ENCODE measurements at regions not wholly inside any gene's neighbourhood (a gene's known extent, or its start where the extent isn't known, plus 50 kb on each side); places are given as distances from the start of the nearest gene placed in this dataset.

DNA sequence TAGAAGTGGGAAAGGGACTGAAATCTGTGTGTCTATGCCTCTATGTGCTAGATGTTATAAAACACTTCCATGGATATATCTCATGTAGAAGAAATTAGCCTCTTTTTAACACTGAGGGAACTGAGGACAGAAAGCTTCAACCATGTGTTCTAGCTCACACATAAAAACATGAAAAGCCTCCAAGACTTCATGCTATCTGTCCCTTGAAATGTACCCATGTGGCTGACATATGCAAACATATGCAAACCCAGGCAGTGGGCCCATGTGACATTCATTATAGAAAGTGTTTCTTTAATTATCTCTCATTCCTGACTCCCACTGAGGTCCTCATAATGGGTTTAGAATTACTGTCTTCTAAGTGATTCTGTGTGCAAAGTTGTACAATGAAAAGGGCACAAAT, 134.7 kb upstream of the MAF start:
- no peak for ATAC-seq
- H3K27ac Mint-ChIP-seq, result no peak overlapping the region

DNA sequence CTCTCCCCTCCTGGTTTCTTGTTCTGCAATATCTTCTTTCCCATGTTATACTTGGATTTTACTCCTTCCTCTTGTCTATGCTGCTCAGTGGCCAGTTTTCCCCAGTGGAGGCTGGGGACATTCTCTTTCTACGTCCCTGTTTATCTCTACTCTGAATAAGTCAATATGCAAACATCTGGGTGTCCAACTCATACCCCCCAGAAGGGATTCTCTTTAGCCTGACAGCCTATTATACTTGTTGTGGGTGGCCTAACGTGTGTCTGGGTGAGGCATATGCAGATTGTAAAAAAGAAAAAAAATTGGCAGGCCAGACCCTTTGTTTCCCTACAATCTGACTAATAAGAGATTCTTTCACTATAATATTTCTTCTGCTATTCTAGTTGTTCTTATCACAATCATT, 134.2 kb upstream of the MAF start:
- H3K27me3 Mint-ChIP-seq (ENCODE audit: low read depth), result 0 out of 2 replicates have a peak, but pooled peaks cover 2% of the 10 kb centered on the region
- ATAC-seq, result no peak
- TF ChIP-seq OVOL2 (CRISPR knock-in tag; IDR thresholded peaks at IDR 0.05; ENCODE audit: borderline replicate concordance) (no peak), ZNF317 (CRISPR knock-in tag; IDR thresholded peaks at IDR 0.05; ENCODE audit: borderline replicate concordance, low read depth) (no peak), ZNF219 (CRISPR knock-in tag; IDR thresholded peaks at IDR 0.05; ENCODE audit: borderline replicate concordance) (no peak), NFYB (CRISPR knock-in tag; conservative IDR thresholded peaks at IDR 0.05; ENCODE audit: low read depth) (no peak), HMGA2 (CRISPR knock-in tag; IDR thresholded peaks at IDR 0.05) (no peak), TEAD1 (CRISPR knock-in tag; IDR thresholded peaks at IDR 0.05) (no peak), RORB (CRISPR knock-in tag; IDR thresholded peaks at IDR 0.05) (no peak)
- TF ChIP-seq, protein P1, sequence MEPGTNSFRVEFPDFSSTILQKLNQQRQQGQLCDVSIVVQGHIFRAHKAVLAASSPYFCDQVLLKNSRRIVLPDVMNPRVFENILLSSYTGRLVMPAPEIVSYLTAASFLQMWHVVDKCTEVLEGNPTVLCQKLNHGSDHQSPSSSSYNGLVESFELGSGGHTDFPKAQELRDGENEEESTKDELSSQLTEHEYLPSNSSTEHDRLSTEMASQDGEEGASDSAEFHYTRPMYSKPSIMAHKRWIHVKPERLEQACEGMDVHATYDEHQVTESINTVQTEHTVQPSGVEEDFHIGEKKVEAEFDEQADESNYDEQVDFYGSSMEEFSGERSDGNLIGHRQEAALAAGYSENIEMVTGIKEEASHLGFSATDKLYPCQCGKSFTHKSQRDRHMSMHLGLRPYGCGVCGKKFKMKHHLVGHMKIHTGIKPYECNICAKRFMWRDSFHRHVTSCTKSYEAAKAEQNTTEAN (CRISPR knock-in tag; IDR thresholded peaks at IDR 0.05), result no peak
- TF ChIP-seq, protein P2, sequence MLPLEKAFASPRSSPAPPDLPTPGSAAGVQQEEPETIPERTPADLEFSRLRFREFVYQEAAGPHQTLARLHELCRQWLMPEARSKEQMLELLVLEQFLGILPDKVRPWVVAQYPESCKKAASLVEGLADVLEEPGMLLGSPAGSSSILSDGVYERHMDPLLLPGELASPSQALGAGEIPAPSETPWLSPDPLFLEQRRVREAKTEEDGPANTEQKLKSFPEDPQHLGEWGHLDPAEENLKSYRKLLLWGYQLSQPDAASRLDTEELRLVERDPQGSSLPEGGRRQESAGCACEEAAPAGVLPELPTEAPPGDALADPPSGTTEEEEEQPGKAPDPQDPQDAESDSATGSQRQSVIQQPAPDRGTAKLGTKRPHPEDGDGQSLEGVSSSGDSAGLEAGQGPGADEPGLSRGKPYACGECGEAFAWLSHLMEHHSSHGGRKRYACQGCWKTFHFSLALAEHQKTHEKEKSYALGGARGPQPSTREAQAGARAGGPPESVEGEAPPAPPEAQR (CRISPR knock-in tag; IDR thresholded peaks at IDR 0.05), result no peak
- TF ChIP-seq, protein P3, sequence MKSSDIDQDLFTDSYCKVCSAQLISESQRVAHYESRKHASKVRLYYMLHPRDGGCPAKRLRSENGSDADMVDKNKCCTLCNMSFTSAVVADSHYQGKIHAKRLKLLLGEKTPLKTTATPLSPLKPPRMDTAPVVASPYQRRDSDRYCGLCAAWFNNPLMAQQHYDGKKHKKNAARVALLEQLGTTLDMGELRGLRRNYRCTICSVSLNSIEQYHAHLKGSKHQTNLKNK (CRISPR knock-in tag; IDR thresholded peaks at IDR 0.05), result no peak
- TF ChIP-seq, protein P4, sequence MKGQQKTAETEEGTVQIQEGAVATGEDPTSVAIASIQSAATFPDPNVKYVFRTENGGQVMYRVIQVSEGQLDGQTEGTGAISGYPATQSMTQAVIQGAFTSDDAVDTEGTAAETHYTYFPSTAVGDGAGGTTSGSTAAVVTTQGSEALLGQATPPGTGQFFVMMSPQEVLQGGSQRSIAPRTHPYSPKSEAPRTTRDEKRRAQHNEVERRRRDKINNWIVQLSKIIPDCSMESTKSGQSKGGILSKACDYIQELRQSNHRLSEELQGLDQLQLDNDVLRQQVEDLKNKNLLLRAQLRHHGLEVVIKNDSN (CRISPR knock-in tag; IDR thresholded peaks at IDR 0.05), result no peak

More for the DNA sequence above, 134.7 kb upstream of the MAF start:
- no peak overlapping the region for H3K4me3 Mint-ChIP-seq
- TF ChIP-seq, protein P5, sequence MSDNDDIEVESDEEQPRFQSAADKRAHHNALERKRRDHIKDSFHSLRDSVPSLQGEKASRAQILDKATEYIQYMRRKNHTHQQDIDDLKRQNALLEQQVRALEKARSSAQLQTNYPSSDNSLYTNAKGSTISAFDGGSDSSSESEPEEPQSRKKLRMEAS (CRISPR knock-in tag; IDR thresholded peaks at IDR 0.05), result no peak
- TF ChIP-seq ZNF396 (CRISPR knock-in tag; IDR thresholded peaks at IDR 0.05; ENCODE audit: borderline replicate concordance), result no peak
- TF ChIP-seq, protein P6, sequence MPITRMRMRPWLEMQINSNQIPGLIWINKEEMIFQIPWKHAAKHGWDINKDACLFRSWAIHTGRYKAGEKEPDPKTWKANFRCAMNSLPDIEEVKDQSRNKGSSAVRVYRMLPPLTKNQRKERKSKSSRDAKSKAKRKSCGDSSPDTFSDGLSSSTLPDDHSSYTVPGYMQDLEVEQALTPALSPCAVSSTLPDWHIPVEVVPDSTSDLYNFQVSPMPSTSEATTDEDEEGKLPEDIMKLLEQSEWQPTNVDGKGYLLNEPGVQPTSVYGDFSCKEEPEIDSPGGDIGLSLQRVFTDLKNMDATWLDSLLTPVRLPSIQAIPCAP (CRISPR knock-in tag; IDR thresholded peaks at IDR 0.05), result no peak
- TF ChIP-seq ATF1 (CRISPR knock-in tag; IDR thresholded peaks at IDR 0.05), result no peak
- TF ChIP-seq, protein P7, sequence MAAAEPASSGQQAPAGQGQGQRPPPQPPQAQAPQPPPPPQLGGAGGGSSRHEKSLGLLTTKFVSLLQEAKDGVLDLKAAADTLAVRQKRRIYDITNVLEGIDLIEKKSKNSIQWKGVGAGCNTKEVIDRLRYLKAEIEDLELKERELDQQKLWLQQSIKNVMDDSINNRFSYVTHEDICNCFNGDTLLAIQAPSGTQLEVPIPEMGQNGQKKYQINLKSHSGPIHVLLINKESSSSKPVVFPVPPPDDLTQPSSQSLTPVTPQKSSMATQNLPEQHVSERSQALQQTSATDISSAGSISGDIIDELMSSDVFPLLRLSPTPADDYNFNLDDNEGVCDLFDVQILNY (CRISPR knock-in tag; IDR thresholded peaks at IDR 0.05), result no peak
- TF ChIP-seq SMAD3 (CRISPR knock-in tag; IDR thresholded peaks at IDR 0.05; ENCODE audit: borderline replicate concordance), result no peak
- no peak for TF ChIP-seq ZNF423 (CRISPR knock-in tag; IDR thresholded peaks at IDR 0.05)
- TF ChIP-seq OVOL2 (CRISPR knock-in tag; IDR thresholded peaks at IDR 0.05; ENCODE audit: borderline replicate concordance), result no peak
- TF ChIP-seq ESRRA (CRISPR knock-in tag; IDR thresholded peaks at IDR 0.05; ENCODE audit: borderline replicate concordance), result no peak
- TF ChIP-seq, protein P8, sequence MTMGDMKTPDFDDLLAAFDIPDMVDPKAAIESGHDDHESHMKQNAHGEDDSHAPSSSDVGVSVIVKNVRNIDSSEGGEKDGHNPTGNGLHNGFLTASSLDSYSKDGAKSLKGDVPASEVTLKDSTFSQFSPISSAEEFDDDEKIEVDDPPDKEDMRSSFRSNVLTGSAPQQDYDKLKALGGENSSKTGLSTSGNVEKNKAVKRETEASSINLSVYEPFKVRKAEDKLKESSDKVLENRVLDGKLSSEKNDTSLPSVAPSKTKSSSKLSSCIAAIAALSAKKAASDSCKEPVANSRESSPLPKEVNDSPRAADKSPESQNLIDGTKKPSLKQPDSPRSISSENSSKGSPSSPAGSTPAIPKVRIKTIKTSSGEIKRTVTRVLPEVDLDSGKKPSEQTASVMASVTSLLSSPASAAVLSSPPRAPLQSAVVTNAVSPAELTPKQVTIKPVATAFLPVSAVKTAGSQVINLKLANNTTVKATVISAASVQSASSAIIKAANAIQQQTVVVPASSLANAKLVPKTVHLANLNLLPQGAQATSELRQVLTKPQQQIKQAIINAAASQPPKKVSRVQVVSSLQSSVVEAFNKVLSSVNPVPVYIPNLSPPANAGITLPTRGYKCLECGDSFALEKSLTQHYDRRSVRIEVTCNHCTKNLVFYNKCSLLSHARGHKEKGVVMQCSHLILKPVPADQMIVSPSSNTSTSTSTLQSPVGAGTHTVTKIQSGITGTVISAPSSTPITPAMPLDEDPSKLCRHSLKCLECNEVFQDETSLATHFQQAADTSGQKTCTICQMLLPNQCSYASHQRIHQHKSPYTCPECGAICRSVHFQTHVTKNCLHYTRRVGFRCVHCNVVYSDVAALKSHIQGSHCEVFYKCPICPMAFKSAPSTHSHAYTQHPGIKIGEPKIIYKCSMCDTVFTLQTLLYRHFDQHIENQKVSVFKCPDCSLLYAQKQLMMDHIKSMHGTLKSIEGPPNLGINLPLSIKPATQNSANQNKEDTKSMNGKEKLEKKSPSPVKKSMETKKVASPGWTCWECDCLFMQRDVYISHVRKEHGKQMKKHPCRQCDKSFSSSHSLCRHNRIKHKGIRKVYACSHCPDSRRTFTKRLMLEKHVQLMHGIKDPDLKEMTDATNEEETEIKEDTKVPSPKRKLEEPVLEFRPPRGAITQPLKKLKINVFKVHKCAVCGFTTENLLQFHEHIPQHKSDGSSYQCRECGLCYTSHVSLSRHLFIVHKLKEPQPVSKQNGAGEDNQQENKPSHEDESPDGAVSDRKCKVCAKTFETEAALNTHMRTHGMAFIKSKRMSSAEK (CRISPR knock-in tag; IDR thresholded peaks at IDR 0.05; ENCODE audit: borderline replicate concordance), result no peak
- TF ChIP-seq, protein P4 (CRISPR knock-in tag; IDR thresholded peaks at IDR 0.05), result no peak
- TF ChIP-seq MYBL2 (CRISPR knock-in tag; IDR thresholded peaks at IDR 0.05), result no peak
- TF ChIP-seq JAZF1 (CRISPR knock-in tag; IDR thresholded peaks at IDR 0.05), result no peak
- TF ChIP-seq, protein P9, sequence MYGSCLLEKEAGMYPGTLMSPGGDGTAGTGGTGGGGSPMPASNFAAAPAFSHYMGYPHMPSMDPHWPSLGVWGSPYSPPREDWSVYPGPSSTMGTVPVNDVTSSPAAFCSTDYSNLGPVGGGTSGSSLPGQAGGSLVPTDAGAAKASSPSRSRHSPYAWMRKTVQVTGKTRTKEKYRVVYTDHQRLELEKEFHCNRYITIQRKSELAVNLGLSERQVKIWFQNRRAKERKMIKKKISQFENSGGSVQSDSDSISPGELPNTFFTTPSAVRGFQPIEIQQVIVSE (CRISPR knock-in tag; IDR thresholded peaks at IDR 0.05; ENCODE audit: borderline replicate concordance), result no peak
- TF ChIP-seq SP1 (CRISPR knock-in tag; conservative IDR thresholded peaks at IDR 0.05), result no peak
- no peak for DNase-seq (ENCODE audit: low spot score)
- peaks cover 19% of the 10 kb centered on the region for H3K9me3 Mint-ChIP-seq
- POLR2A ChIA-PET, result no interaction called here
- H3K4me1 Mint-ChIP-seq, result peaks cover 15% of the 10 kb centered on the region
- no peaks in the 10 kb centered on the region for H3K36me3 Mint-ChIP-seq
- CTCF ChIA-PET, result interaction anchor here (0.6 kb wide), 1 partner anchor 82 kb away, joined by 3 read pairs; no protein-coding TSS in a partner anchor
- H3K27me3 Mint-ChIP-seq (ENCODE audit: low read depth), result no peaks in the 10 kb centered on the region

More for the DNA sequence above, 134.2 kb upstream of the MAF start:
- CTCF ChIA-PET, result no interaction called here
- H3K9me3 Mint-ChIP-seq, result peaks cover 25% of the 10 kb centered on the region
- peaks cover 15% of the 10 kb centered on the region for H3K4me1 Mint-ChIP-seq
- DNase-seq (ENCODE audit: low spot score), result no peak
- POLR2A ChIA-PET, result no interaction called here
- H3K36me3 Mint-ChIP-seq, result no peaks in the 10 kb centered on the region
- H3K27ac Mint-ChIP-seq, result no peak overlapping the region
- no peak overlapping the region for H3K4me3 Mint-ChIP-seq

Data from WTC11 (cell line).